Neural crest cell (in vitro differentiated cells): ENCODE measurements at regions not wholly inside any gene's neighbourhood (a gene's known extent, or its start where the extent isn't known, plus 50 kb on each side); places are given as distances from the start of the nearest gene placed in this dataset.

Source experiments
- DNase-seq: peaks from one replicate; pipeline ENCODE4 v3.0.0; 2021; ENCODE audit warnings: low read depth, mixed read lengths, low spot score
- H3K27ac Mint-ChIP-seq: one replicate; pipeline ENCODE4 v1.8.0; 2021; ENCODE audit warnings: mild to moderate bottlenecking, mixed read lengths; ENCODE audit not compliant: unreplicated experiment
- H3K27me3 Mint-ChIP-seq: 2 replicates; pipeline ENCODE4 v1.8.0; 2021; ENCODE audit warnings: low read depth, mild to moderate bottlenecking, mixed read lengths
- H3K36me3 Mint-ChIP-seq: 2 replicates; pipeline ENCODE4 v1.8.0; 2021; ENCODE audit warnings: low read depth, mild to moderate bottlenecking, mixed read lengths
- H3K4me1 Mint-ChIP-seq: 2 replicates; pipeline ENCODE4 v1.8.0; 2021; ENCODE audit warnings: mixed read lengths
- H3K4me3 Mint-ChIP-seq: one replicate; pipeline ENCODE4 v1.8.0; 2021; ENCODE audit warnings: mild to moderate bottlenecking, mixed read lengths
- H3K9me3 Mint-ChIP-seq: 2 replicates; pipeline ENCODE4 v1.8.0; 2021; ENCODE audit warnings: mixed read lengths
- TF ChIP-seq, protein P1 (sequence below): fragments of 200-600 bp; sonication (generic); conservative IDR thresholded peaks from 2 replicates; pipeline ENCODE4 v1.5.0; 2021; ENCODE audit warnings: antibody characterized with exemption, mild to moderate bottlenecking

DNA sequence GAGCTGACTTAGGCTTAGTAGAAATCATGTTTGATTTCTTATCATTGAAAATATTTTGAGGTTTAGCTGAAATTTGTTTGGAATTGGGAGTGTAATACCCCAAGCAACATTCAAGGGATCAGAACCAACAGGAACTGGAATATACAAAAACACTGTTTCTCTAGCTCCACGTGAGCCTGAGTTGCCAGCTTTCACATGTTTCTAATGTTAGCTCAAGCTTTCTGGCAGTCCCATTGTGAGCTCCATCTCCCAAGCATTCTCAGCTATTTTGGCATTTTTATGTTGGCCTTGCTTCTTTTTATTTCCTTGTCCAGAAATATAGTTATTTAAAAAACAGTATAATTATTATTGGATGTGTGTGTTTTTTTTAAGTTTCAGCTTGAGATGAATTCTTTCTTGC lies 427.1 kb upstream of the DPH6 start:
- no peak overlapping the region for H3K4me3 Mint-ChIP-seq
- no peak for DNase-seq
- H3K27ac Mint-ChIP-seq: no peak overlapping the region
- no peaks in the 10 kb centered on the region for H3K27me3 Mint-ChIP-seq
- TF ChIP-seq, protein P1, sequence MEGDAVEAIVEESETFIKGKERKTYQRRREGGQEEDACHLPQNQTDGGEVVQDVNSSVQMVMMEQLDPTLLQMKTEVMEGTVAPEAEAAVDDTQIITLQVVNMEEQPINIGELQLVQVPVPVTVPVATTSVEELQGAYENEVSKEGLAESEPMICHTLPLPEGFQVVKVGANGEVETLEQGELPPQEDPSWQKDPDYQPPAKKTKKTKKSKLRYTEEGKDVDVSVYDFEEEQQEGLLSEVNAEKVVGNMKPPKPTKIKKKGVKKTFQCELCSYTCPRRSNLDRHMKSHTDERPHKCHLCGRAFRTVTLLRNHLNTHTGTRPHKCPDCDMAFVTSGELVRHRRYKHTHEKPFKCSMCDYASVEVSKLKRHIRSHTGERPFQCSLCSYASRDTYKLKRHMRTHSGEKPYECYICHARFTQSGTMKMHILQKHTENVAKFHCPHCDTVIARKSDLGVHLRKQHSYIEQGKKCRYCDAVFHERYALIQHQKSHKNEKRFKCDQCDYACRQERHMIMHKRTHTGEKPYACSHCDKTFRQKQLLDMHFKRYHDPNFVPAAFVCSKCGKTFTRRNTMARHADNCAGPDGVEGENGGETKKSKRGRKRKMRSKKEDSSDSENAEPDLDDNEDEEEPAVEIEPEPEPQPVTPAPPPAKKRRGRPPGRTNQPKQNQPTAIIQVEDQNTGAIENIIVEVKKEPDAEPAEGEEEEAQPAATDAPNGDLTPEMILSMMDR: no peak
- H3K4me1 Mint-ChIP-seq: peaks cover 8% of the 10 kb centered on the region
- H3K9me3 Mint-ChIP-seq: peaks cover 3% of the 10 kb centered on the region
- no peaks in the 10 kb centered on the region for H3K36me3 Mint-ChIP-seq

GRCh38 chr15:35974052-35974451 lies 428.1 kb upstream of the DPH6 start:
- Mint-ChIP-seq H3K4me1 (peaks cover 8% of the 10 kb centered on the region), H3K36me3 (no peaks in the 10 kb centered on the region)

GRCh38 chr15:35975941-35976340 lies 430.0 kb upstream of the DPH6 start:
- H3K36me3 Mint-ChIP-seq: no peaks in the 10 kb centered on the region
- DNase-seq: no peak
- H3K27me3 Mint-ChIP-seq: no peaks in the 10 kb centered on the region
- TF ChIP-seq, protein P1: no peak
- H3K9me3 Mint-ChIP-seq: no peaks in the 10 kb centered on the region
- no peak overlapping the region for H3K4me3 Mint-ChIP-seq
- no peak overlapping the region for H3K27ac Mint-ChIP-seq
- H3K4me1 Mint-ChIP-seq: peaks cover 4% of the 10 kb centered on the region

More at GRCh38 chr15:35974052-35974451, 428.1 kb upstream of the DPH6 start:
- Mint-ChIP-seq H3K9me3 (peaks cover 2% of the 10 kb centered on the region), H3K4me3 (no peak overlapping the region), H3K27me3 (no peaks in the 10 kb centered on the region), H3K27ac (no peak overlapping the region)
- TF ChIP-seq, protein P1: no peak
- DNase-seq: no peak

GRCh38 chr15:35979608-35980007 lies 433.6 kb upstream of the DPH6 start:
- TF ChIP-seq, protein P1: no peak
- Mint-ChIP-seq H3K27ac (no peak overlapping the region), H3K4me3 (no peak overlapping the region), H3K9me3 (no peaks in the 10 kb centered on the region), H3K27me3 (no peaks in the 10 kb centered on the region), H3K4me1 (no peaks in the 10 kb centered on the region), H3K36me3 (no peaks in the 10 kb centered on the region)
- DNase-seq: no peak

- H3K4me3 Mint-ChIP-seq: no peak overlapping the region
- H3K27ac Mint-ChIP-seq: no peak overlapping the region
- H3K9me3 Mint-ChIP-seq: no peaks in the 10 kb centered on the region
- TF ChIP-seq, protein P1: no peak
- H3K36me3 Mint-ChIP-seq: no peaks in the 10 kb centered on the region
- no peaks in the 10 kb centered on the region for H3K27me3 Mint-ChIP-seq
- DNase-seq: no peak
- no peaks in the 10 kb centered on the region for H3K4me1 Mint-ChIP-seq
Measured at GRCh38 chr15:35980719-35981118, 434.8 kb upstream of the DPH6 start.
